Tibial nerve (tissue), 3 donors: ENCODE measurements at regions not wholly inside any gene's neighbourhood (a gene's known extent, or its start where the extent isn't known, plus 50 kb on each side); places are given as distances from the start of the nearest gene placed in this dataset.

ENCODE experiments used
- CTCF ChIP-seq, 5 experiments: fragments of 200-600 bp in 3 of 5; fragments of 450-650 bp in 2 of 5; sonication (generic) in 3 of 5; IDR thresholded peaks; one replicate each; pipeline ENCODE4 v1.5.1; 2016 to 2019; ENCODE audit warnings: antibody characterized with exemption in 5 of 5, mild to moderate bottlenecking in 3 of 5, moderate library complexity in 2 of 5
- POLR2A ChIP-seq, 2 donors: fragments of 450-650 bp; IDR thresholded peaks; one replicate each; pipeline ENCODE4 v1.6.1; 2017; ENCODE audit warnings: antibody characterized with exemption in 2 of 2, mild to moderate bottlenecking in 2 of 2, moderate library complexity in 2 of 2

- no peak for TF ChIP-seq POLR2A (IDR thresholded peaks at IDR 0.05)
- TF ChIP-seq CTCF (IDR thresholded peaks at IDR 0.05): no peak
Observed at GRCh38 chr9:13934416-13934815, 379.5 kb downstream of the NFIB start.
